Heart right ventricle (tissue), 16 donors: ENCODE measurements at regions not wholly inside any gene's neighbourhood (a gene's known extent, or its start where the extent isn't known, plus 50 kb on each side); places are given as distances from the start of the nearest gene placed in this dataset.

ENCODE experiments used
- ATAC-seq, 8 donors: fragments of 200-7000 bp; cut with Tn5 transposase; one replicate each; pipeline ENCODE4 v1.9.1; 2020; ENCODE audit warnings: mild to moderate bottlenecking in 8 of 8, moderate library complexity in 8 of 8, moderate number of reproducible peaks in 1 of 8
- DNase-seq, 2 donors: peaks; one replicate each; pipeline ENCODE4 v3.0.0-alpha.2; 2020
- H3K27ac ChIP-seq, 10 donors: fragments of 200-600 bp; sonication (generic) in 2 of 10; one replicate each; pipeline versions ENCODE4 v1.5.0 to v1.8.0; 2020 to 2022; ENCODE audit warnings: mild to moderate bottlenecking in 3 of 10
- H3K27me3 ChIP-seq, 7 donors: fragments of 200-600 bp; one replicate each; pipeline ENCODE4 v1.8.0; 2021 to 2022; ENCODE audit warnings: mild to moderate bottlenecking in 2 of 7
- H3K36me3 ChIP-seq, 9 donors: fragments of 200-600 bp; sonication (generic) in 1 of 9; one replicate each; pipeline versions ENCODE4 v1.5.0 to v1.8.0; 2020 to 2022; ENCODE audit warnings: mild to moderate bottlenecking in 2 of 9
- H3K4me1 ChIP-seq, 9 donors: fragments of 200-600 bp; sonication (generic) in 1 of 9; one replicate each; pipeline versions ENCODE4 v1.5.0 to v1.8.0; 2020 to 2022; ENCODE audit warnings: mild to moderate bottlenecking in 4 of 9
- H3K4me3 ChIP-seq, 10 donors: fragments of 200-600 bp; sonication (generic) in 2 of 10; one replicate each; pipeline versions ENCODE4 v1.5.0 to v1.8.0; 2020 to 2022; ENCODE audit warnings: mild to moderate bottlenecking in 7 of 10, moderate library complexity in 2 of 10
- H3K9me3 ChIP-seq, 11 donors: fragments of 200-600 bp in 10 of 11; sonication (generic) in 2 of 11; one replicate each; pipeline versions ENCODE4 v1.5.0 to v1.8.0; 2013 to 2022; ENCODE audit warnings: mild to moderate bottlenecking in 2 of 11, control low read depth in 1 of 11, moderate library complexity in 1 of 11
- CTCF ChIP-seq, 9 donors: fragments of 200-600 bp; sonication (generic) in 2 of 9; IDR thresholded peaks; one replicate each; pipeline versions ENCODE4 v1.5.0 to v1.8.0; 2021 to 2022; ENCODE audit warnings: antibody characterized with exemption in 9 of 9, mild to moderate bottlenecking in 5 of 9, moderate library complexity in 1 of 9
- WGBS, 2 donors: extraction: QIAGEN DNeasy Blood & Tissue Kit; methylation state at CpG; one replicate each; pipeline ENCODE4 v1.1.7; 2013; ENCODE audit warnings: inconsistent platforms in 1 of 2; 5-methylcytosine and 5-hydroxymethylcytosine counted together
- intact Hi-C, 10 donors: fragments of 100-400 bp; cut with DNase I; formaldehyde crosslinking; loops; one replicate each; pipeline versions ENCODE4 v1.11.1 to v1.14.2; 2022
- donor health status: Arrhythmogenic right ventricular cardiomyopathy.
- donor health status: ischemic (EF 13 %, LVEDD 7.1; RV severe dilation, severe dysfunction).
- donor health status: healthy with polysubstance abuse.
- donor health status: DM: no; HTN: yes; CAD: no.
- donor health status: DM: no; HTN: no; CAD: no.
- donor health status: ischemic (EF 25% LVEDD 6.9; RV normal size, moderate dysfunction).
- donor health status: ischemic (EF 25% LVEDD 5.7; RV mildly dilated, moderate dysfunction).
- donor health status: healthy.
- donor health status: DM: yes; HTN: yes; CAD: no.
- donor health status: Ischemic cardiomyopathy.
- donor health status: ischemic (EF 35%, LVEDD 5.7; RV mildly dilated, moderate dysfunction).
- donor health status: nonischemic (EF 11% LVEDD 7.7; RV severe dilation, severe dysfunction).
- donor health status: DM: yes; HTN: yes; CAD: no.
- donor health status: PGD.
- donor health status: ischemic (EF 29% LVEDD 5.4; RV normal size, mild dysfunction).
- donor health status: nonischemic (EF 23%, LVEDD 6.1; RV moderate dilation, normal function).

DNA sequence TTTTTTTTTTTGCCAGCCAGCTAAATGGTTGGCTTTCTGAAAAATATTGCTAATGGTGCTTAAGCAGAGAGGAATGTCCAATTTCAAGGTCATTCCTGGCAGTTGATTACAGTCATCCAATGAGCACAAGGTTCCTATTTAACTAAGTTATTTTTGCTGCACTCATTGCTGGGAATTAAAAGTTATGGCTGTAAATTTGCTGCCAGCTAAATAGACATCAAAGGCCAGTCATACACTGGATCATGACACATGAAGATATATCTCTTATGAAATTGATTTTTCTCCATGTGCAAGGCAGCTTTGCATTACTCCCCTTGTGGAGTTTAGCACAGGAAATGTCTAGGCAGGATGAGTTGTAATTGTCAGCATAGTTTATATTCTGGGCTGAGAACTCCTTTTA is 1898.4 kb upstream of the CELF4 start:
- H3K9me3 ChIP-seq, result peaks cover 0 to 4% (median 0%) of the 10 kb centered on the region in 11 donors
- intact Hi-C loops, result loop anchor here in 1 of 10 donors (10.0 kb wide), 1 partner anchor 1419 kb away; no protein-coding TSS in a partner anchor
- no peaks in the 10 kb centered on the region for H3K36me3 ChIP-seq
- H3K27ac ChIP-seq, result no peak overlapping the region
- ATAC-seq (no peak), DNase-seq (no peak)
- H3K27me3 ChIP-seq, result no peaks in the 10 kb centered on the region
- no peak overlapping the region for H3K4me3 ChIP-seq
- no peaks in the 10 kb centered on the region for H3K4me1 ChIP-seq
- no peak for TF ChIP-seq CTCF (IDR thresholded peaks at IDR 0.05)

DNA sequence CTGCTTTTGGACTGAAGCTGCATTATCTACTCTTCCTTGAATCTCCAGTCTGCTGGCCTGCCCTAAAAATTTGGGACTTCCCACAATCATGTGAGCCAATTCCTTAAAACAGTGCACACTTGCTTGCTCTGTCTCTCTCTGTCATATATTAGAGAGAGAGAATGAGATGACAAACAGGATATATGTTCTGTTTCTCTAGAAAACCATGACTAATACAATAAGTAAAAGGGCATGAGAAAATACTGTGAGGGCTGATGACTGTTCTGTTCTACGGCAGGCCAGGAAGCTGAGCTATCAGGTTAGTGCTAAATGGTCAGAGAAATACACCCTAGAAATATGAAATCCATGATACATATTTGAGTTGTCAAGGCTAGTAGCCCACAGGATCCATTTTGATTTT is 1896.8 kb upstream of the CELF4 start:
- intact Hi-C loops, result loop anchor here in 1 of 10 donors (10.0 kb wide), 1 partner anchor 1418 kb away; no protein-coding TSS in a partner anchor
- WGBS, 2 donors, result 76 to 91% methylated on average over 1 of the region's 1 CpG
- H3K4me3 ChIP-seq, result no peak overlapping the region
- no peaks in the 10 kb centered on the region for H3K27me3 ChIP-seq
- DNase-seq, result no peak
- H3K27ac ChIP-seq, result no peak overlapping the region
- H3K4me1 ChIP-seq, result no peaks in the 10 kb centered on the region
- no peak for ATAC-seq
- H3K36me3 ChIP-seq, result no peaks in the 10 kb centered on the region
- peaks cover 0 to 4% (median 0%) of the 10 kb centered on the region in 11 donors for H3K9me3 ChIP-seq
- TF ChIP-seq CTCF (IDR thresholded peaks at IDR 0.05), result no peak

DNA sequence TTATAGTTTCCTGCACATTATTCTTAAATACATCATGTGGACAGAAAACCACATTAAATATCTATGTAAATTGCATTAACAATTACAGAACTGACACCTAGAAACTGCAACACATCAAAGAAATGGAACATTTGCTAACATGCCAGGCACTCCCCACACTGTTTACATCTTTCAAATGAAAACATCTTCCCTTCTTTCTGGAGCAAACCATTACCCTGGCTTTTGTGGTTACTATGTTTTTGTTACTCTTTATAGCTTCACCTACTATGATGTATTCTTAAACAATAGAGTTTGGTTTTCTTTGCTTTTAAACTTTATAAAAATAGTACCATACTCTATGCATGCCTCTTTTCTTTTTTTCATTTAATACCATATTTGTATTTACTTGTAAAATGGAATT is 1894.5 kb upstream of the CELF4 start:
- ATAC-seq (no peak), DNase-seq (no peak)
- H3K27ac ChIP-seq, result no peak overlapping the region
- no peaks in the 10 kb centered on the region for H3K27me3 ChIP-seq
- H3K4me1 ChIP-seq, result peaks cover 0 to 5% (median 0%) of the 10 kb centered on the region in 9 donors
- TF ChIP-seq CTCF (IDR thresholded peaks at IDR 0.05), result no peak
- intact Hi-C loops, result loop anchor here in 1 of 10 donors (10.0 kb wide), 1 partner anchor 1415 kb away; no protein-coding TSS in a partner anchor
- H3K4me3 ChIP-seq, result no peak overlapping the region
- peaks cover 0 to 4% (median 0%) of the 10 kb centered on the region in 11 donors for H3K9me3 ChIP-seq
- no peaks in the 10 kb centered on the region for H3K36me3 ChIP-seq

- Histone ChIP-seq H3K4me3 (no peak overlapping the region), H3K36me3 (no peaks in the 10 kb centered on the region), H3K4me1 (peaks cover 0 to 24% (median 14%) of the 10 kb centered on the region in 9 donors), H3K27ac (no peak overlapping the region), H3K9me3 (no peaks in the 10 kb centered on the region), H3K27me3 (no peaks in the 10 kb centered on the region)
- TF ChIP-seq CTCF (IDR thresholded peaks at IDR 0.05), result no peak
- DNase-seq (no peak), ATAC-seq (no peak)
- intact Hi-C loops, result no loop called here
Measured at GRCh38 chr18:39455285-39455684, 1889.7 kb upstream of the CELF4 start.
